NCI-H446 (cell line): ENCODE measurements at regions not wholly inside any gene's neighbourhood (a gene's known extent, or its start where the extent isn't known, plus 50 kb on each side); places are given as distances from the start of the nearest gene placed in this dataset.

Experiments
- DNase-seq, 2 experiments: peaks; one replicate each; lab custom pipeline; 2025; lab: John Stamatoyannopoulos, UW

- DNase-seq = no peak
Measured at GRCh38 chr10:84047258-84048010, 91.9 kb upstream of the GHITM start.

DNA sequence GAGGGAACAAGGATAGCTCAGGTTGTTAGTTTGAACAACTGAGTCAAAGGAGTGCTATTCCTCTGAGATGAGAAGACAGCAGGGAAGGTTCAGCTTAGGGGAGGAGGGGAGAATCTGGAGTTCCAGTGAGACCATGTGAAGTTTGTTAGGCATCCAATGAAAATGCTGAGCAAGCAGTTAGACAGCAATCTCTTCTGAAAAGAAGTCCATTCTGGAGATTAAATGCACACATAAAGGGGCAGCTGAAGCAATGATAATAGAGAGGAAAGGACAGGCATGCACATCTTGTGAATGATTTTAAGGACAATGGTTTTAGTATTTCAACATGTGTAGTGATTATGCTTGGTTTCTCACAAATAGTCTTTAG, 89.7 kb upstream of the GHITM start:
- no peak for DNase-seq

DNA sequence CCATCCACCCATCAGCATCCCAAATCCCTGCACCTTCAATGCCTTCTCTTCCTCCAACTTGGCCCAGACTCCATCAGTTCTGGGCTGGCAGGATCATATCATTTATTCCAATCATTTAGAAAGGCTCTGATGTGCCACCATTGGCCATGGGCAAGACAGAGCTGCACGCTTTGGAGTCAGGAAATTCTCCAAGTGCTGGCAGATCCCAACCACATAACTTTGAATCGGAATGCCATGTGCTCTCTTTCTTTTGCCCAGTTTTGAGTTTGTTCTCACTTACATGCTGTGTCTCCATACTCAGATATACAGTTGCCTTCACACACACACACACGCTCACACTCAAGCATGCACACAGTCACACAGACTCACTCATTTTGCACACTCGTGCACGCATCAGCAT, 85.7 kb upstream of the GHITM start:
- no peak for DNase-seq

DNA sequence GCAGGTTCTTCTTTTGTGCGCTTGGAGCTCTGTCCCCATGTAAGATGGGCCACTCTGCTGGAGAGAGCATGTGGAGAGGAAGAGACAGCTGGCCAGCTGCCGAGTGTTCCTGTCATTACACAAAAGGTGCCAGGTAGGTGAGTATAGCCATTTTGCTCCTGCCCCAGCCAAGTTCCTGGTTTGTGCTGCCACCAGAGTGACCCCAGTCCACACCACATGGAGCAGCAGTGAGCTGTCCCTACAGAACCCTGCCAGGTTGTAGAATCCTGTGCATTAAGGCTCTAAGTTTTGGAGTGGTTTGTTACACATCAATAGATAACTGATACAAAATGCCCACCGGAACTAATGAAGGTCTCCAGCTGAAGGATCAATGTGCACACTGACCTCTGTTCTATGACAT, 84.6 kb upstream of the GHITM start:
- no peak for DNase-seq

- no peak for DNase-seq
Measured at GRCh38 chr10:84059526-84059925, 79.8 kb upstream of the GHITM start.

- no peak for DNase-seq
Measured at GRCh38 chr10:84063440-84063839, 75.9 kb upstream of the GHITM start.

- no peak for DNase-seq
Measured at GRCh38 chr10:84065804-84066601, 73.3 kb upstream of the GHITM start.

DNA sequence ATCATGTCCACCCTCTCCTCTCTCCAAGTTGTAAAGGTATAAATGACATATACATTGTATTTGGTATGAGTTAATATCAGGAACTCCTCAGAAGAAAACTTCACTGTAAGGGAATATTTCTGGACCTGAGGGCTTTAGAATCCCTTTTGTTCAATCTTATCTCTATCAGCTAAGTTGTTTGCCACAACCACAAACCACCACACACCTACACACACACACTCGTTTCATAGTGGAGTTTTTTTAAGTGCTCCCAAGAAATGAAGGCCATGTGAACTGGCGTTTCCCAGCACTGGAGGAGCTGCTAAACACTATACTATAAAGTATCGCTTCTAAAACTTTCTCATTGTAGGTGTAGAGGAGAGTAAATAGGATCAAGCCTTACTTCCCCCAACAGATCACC, 64.8 kb upstream of the GHITM start:
- no peak for DNase-seq

DNA sequence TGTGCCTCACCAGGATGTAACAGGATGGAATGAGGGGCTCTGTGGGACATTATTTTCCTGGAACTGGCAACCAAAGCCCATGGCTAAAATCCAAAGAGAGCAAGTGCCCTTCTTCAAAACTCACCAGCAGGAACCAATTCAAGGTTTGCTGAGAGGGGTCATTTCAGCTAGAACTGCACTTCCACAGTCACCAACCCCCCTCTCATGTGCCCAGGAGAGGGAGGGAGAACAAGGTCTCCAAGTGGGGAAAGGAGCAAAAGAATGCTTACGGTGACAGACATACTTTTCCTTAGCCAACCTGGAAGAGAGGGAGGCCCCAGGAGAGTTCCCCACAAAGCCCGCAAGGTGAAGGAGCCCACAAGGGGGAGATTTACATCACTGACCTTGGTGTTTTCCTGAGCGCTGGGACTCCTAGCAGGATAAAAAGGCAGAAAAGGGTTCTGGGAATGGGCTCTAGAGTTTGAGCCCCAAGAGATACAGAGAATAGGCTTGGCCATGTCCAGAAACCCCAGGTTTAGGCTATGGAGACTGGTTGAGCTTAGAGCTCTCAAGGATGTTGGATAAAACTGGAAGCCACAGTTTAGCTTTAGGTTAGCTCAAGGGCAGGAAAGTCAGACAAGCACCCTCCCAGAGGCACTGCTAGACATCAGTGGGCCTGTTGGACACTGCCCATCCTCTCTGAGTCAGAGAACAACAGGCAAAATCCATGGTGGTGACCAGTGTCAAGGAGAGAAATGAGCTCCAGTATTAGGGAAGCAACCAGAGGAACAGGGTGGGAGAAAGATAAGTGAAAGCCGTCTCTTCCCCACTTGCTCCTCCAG, 63.9 kb upstream of the GHITM start:
- no peak for DNase-seq

- no peak for DNase-seq
Measured at GRCh38 chr10:84076047-84076388, 63.3 kb upstream of the GHITM start.

DNA sequence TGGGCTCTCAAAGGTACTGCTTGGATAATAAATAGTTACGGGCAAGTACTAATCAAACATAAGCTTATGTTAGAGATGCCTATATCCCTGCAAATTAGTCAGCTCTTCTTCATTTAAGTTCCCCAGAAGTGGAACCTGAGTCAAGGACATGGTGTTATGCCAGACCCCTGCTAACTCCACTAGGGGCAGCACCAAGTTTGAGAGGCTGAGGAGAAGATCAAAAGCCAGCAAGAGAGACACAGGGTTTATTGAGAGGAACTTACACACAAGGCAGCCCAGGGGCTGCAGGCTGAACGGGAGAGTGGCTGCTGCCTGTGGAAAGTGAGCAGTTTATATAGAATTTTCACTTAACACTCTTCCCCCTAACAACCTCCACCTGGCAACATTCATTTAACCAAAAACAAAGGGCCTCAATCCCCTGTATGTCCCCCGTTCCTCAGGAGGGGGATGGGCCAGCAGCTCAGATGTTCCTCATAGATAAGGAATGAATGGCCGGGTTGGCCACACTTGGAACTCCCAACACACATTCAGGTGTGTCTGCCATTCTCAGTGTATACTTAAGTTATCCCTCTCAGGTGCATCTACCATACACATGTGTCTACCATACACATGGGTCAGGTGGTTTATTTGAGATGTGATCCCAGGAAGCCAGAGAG, 62.6 kb upstream of the GHITM start:
- no peak for DNase-seq

DNA sequence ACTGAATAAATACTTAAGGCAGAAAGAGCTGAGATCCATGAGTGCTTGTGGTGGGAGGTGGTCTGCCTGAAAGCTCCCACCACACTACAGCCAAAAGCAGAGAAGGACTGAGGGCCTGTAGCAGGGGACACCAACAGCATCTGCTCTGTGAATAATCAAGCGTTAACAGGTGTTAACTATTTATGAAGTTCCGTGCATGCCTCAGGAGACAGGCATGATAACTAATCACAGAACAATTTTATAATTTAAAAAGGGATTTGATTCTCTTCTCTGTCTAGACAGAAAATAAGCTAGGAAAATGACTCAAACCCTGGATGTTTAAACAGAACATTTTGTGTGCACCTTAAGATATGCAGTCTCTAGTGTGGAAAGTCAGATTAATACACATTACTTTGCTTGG, 61.5 kb upstream of the GHITM start:
- no peak for DNase-seq

DNA sequence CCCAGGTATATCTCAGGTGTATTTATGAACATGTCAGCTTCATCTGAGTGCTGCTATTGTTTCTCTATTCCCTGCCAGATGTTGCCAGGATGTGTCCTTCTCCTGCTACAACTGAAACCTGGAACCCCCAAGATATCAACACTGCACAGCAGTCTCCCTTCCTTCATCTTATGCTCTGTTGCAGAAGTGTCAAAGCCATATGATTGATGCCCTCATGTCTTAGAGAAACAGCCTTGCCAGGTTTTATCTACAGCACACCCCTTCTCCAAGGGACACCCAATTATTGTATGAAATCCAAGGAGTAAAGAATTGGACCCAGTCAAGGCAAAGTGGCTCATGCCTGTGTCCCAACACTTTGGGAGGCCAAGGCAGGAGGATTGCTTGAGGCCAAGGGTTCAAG, 60.5 kb upstream of the GHITM start:
- no peak for DNase-seq

- DNase-seq = no peak
Measured at GRCh38 chr10:84084342-84084741, 55.0 kb upstream of the GHITM start.

- no peak for DNase-seq
Measured at GRCh38 chr10:84087202-84087601, 52.1 kb upstream of the GHITM start.

DNA sequence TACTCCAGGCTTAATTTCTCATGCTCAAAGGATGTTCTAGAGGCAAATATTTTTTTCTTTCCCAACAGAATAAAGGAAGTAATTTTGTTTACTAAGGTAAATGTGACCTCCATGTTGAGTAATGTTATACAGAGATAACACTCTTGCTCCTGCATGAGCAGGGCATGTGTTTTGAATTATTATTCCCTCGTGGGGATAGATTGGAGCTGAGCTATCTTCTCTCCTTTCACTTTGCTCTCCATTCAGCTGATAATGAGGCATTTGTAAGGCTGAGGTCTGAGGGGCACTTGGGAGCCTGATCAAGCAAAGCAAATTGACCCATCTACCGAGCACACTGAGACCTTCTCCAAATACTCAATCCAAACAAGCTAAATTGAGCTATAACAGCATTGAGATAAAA, 50.7 kb upstream of the GHITM start:
- no peak for DNase-seq

GRCh38 chr10:84089162-84089561, 50.1 kb upstream of the GHITM start:
- DNase-seq = no peak
